Gastrocnemius medialis (tissue), 4 donors: ENCODE measurements at regions not wholly inside any gene's neighbourhood (a gene's known extent, or its start where the extent isn't known, plus 50 kb on each side); places are given as distances from the start of the nearest gene placed in this dataset.
A peak's percentile ranks its signal among the peaks of the same experiment; 100 is the strongest.

Source experiments
- ATAC-seq, 2 donors: fragments of 150-250 bp; one replicate each; pipeline ENCODE4 v1.9.1; 2016
- DNase-seq, 2 donors: peaks; one replicate each; pipeline ENCODE4 v3.0.0-alpha.2; 2019
- H3K27ac ChIP-seq, 4 donors: fragments of 200-600 bp; sonication (generic); 1 replicate in 1 of 4; 2 replicates in 3 of 4; pipeline ENCODE4 v1.5.1; 2016 to 2018; ENCODE audit warnings: mild to moderate bottlenecking in 2 of 4, moderate library complexity in 1 of 4
- H3K27me3 ChIP-seq, 3 donors: fragments of 200-600 bp; sonication (generic) in 2 of 3; 1 replicate in 1 of 3; 2 replicates in 2 of 3; pipeline versions ENCODE4 v1.5.1 to v1.6.0; 2016 to 2019; ENCODE audit warnings: mild to moderate bottlenecking in 1 of 3, moderate library complexity in 1 of 3
- H3K36me3 ChIP-seq, 2 donors: fragments of 200-600 bp; sonication (generic) in 1 of 2; one replicate each; pipeline ENCODE4 v1.5.1; 2017 to 2018
- H3K4me1 ChIP-seq, 2 donors: fragments of 200-600 bp; sonication (generic) in 1 of 2; one replicate each; pipeline ENCODE4 v1.5.1; 2016 to 2017; ENCODE audit warnings: mild to moderate bottlenecking in 2 of 2
- H3K4me3 ChIP-seq, 4 donors: fragments of 200-600 bp; sonication (generic) in 3 of 4; 1 replicate in 1 of 4; 2 replicates in 3 of 4; pipeline ENCODE4 v1.5.1; 2016 to 2019; ENCODE audit warnings: mild to moderate bottlenecking in 2 of 4
- H3K9me3 ChIP-seq, 3 donors: fragments of 200-600 bp; sonication (generic) in 2 of 3; 1 replicate in 1 of 3; 2 replicates in 2 of 3; pipeline ENCODE4 v1.5.1; 2016 to 2019
- CTCF ChIP-seq, 5 experiments: fragments of 450-650 bp in 3 of 5; fragments of 200-600 bp in 2 of 5; sonication (generic) in 2 of 5; IDR thresholded peaks in 4 of 5; conservative IDR thresholded peaks in 1 of 5; 1 replicate in 4 of 5; 2 replicates in 1 of 5; pipeline ENCODE4 v1.5.1; 2016 to 2019; ENCODE audit warnings: antibody characterized with exemption in 5 of 5, mild to moderate bottlenecking in 3 of 5, moderate library complexity in 3 of 5
- POLR2A ChIP-seq, 2 donors: fragments of 450-650 bp; IDR thresholded peaks; one replicate each; pipeline ENCODE4 v1.6.1; 2017; ENCODE audit warnings: antibody characterized with exemption in 2 of 2, mild to moderate bottlenecking in 2 of 2, moderate library complexity in 2 of 2
- in situ Hi-C, 4 donors: fragments of 200-750 bp; cut with MboI; loops; one replicate each; pipeline versions ENCODE4 v1.15.0 to v1.8.0; 2017; ENCODE audit warnings: low sequenced_read_pairs in 4 of 4
- intact Hi-C: fragments of 100-400 bp; cut with DNase I; formaldehyde crosslinking; loops from one replicate; pipeline ENCODE4 v1.15.1; 2023; ENCODE audit warnings: low total_unique reads

DNA sequence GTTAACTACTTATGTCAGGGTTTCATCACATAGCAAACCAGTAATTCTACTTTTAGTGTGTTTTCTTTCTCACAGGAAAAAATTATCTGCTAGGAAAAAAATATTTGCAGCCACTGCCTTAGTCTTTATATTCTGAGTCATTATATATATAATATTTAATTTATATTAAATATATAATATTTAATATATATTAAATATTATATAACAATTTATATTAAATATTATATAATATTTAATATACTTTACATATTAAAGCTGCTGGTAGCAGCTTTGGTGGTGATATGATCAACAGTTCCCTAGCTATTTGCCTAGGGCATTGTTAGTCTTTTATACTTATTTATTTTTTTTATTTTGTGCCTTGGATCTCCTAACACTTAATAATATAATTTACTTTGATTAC is 381.6 kb downstream of the STIM2 start:
- Histone ChIP-seq H3K27ac (no peak overlapping the region), H3K9me3 (no peaks in the 10 kb centered on the region), H3K27me3 (no peaks in the 10 kb centered on the region), H3K4me1 (no peaks in the 10 kb centered on the region), H3K4me3 (no peak overlapping the region), H3K36me3 (no peaks in the 10 kb centered on the region)
- DNase-seq (no peak), ATAC-seq (no peak)
- TF ChIP-seq CTCF (IDR thresholded peaks at IDR 0.05 in 4 of 5, conservative IDR thresholded peaks at IDR 0.05 in 1 of 5) = no peak
- no peak for TF ChIP-seq POLR2A (IDR thresholded peaks at IDR 0.05)
- in situ Hi-C loops = no loop called here
- intact Hi-C loops = no loop called here

DNA sequence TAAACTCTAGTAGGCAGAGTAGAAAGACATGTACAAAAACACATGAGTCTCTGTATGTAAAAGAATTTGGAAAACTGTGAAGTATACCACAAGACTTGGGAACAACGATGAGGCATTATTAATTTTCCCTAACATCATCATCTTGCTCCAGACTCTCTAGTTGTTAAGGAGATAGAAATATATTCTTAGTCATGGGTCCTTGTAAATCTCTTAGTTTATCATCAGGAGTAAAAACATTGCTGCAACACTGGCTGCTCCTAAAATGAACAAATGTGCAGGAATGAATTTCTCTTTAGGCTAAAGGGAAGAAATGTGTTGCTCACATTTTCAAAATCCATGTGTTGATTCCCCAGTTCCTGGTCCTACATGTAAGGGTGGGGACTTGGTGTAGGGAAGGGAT is 384.6 kb downstream of the STIM2 start:
- no peak for DNase-seq
- no peak overlapping the region for H3K4me3 ChIP-seq
- no peak for TF ChIP-seq POLR2A (IDR thresholded peaks at IDR 0.05)
- TF ChIP-seq CTCF (IDR thresholded peaks at IDR 0.05 in 4 of 5, conservative IDR thresholded peaks at IDR 0.05 in 1 of 5) = no peak
- intact Hi-C loops = no loop called here
- H3K27ac ChIP-seq = no peak overlapping the region
- no peaks in the 10 kb centered on the region for H3K9me3 ChIP-seq
- H3K27me3 ChIP-seq = no peaks in the 10 kb centered on the region
- no peaks in the 10 kb centered on the region for H3K4me1 ChIP-seq
- H3K36me3 ChIP-seq = no peaks in the 10 kb centered on the region
- ATAC-seq = no peak
- in situ Hi-C loops = no loop called here

- H3K27ac ChIP-seq = no peak overlapping the region
- in situ Hi-C loops = no loop called here
These were observed 388.2 kb downstream of the STIM2 start for GRCh38 chr4:27248829-27249228.

GRCh38 chr4:27251771-27252170 is 391.1 kb downstream of the STIM2 start:
- no peak for DNase-seq
- ATAC-seq = no peak
- H3K27ac ChIP-seq = no peak overlapping the region
- no peak overlapping the region for H3K4me3 ChIP-seq
- no peak for TF ChIP-seq POLR2A (IDR thresholded peaks at IDR 0.05)
- TF ChIP-seq CTCF (IDR thresholded peaks at IDR 0.05 in 4 of 5, conservative IDR thresholded peaks at IDR 0.05 in 1 of 5) = no peak
- in situ Hi-C loops = no loop called here
- H3K4me1 ChIP-seq = no peaks in the 10 kb centered on the region
- intact Hi-C loops = no loop called here
- no peaks in the 10 kb centered on the region for H3K36me3 ChIP-seq
- no peaks in the 10 kb centered on the region for H3K27me3 ChIP-seq
- H3K9me3 ChIP-seq = no peaks in the 10 kb centered on the region

More at GRCh38 chr4:27248829-27249228, 388.2 kb downstream of the STIM2 start:
- H3K27me3 ChIP-seq = no peaks in the 10 kb centered on the region
- H3K36me3 ChIP-seq = no peaks in the 10 kb centered on the region
- no peak for DNase-seq
- intact Hi-C loops = no loop called here
- no peaks in the 10 kb centered on the region for H3K9me3 ChIP-seq
- TF ChIP-seq POLR2A (IDR thresholded peaks at IDR 0.05) (no peak), CTCF (IDR thresholded peaks at IDR 0.05 in 4 of 5, conservative IDR thresholded peaks at IDR 0.05 in 1 of 5) (no peak)
- ATAC-seq = peak in 1 of 2 donors; percentile 39
- no peaks in the 10 kb centered on the region for H3K4me1 ChIP-seq
- H3K4me3 ChIP-seq = no peak overlapping the region

DNA sequence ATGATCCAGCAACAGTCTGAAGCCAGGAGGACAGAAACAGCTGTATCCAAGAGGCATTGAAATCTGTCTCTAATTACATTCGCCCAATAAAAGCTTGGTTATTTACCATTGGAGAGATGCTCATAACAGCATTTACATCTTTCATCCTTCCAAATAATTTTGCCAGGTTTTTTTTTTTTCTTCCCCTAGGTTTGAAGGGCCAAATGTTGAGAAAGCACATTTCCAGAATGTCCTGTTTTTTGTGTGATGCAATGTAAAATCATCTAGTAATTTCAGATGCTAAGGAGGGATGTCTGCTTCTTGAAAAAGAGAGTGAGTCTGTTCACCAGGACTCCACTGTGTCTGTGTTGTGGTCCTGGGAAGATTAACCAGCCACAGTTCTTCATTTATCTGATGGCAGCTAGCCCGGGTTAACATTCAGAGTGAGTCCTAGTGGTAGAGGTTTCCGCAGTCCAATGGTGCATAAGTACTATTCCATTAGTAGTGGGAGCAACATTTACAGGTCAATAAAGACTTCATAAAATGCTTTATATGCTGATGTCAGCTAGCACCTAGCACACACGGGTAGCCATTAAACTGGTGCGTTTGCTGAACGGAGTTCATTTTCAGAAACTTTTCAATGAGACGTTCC is 406.8 kb downstream of the STIM2 start:
- Histone ChIP-seq H3K27me3 (no peaks in the 10 kb centered on the region), H3K27ac (no peak overlapping the region), H3K4me1 (no peaks in the 10 kb centered on the region), H3K9me3 (no peaks in the 10 kb centered on the region), H3K36me3 (no peaks in the 10 kb centered on the region), H3K4me3 (no peak overlapping the region)
- intact Hi-C loops (no loop called here), in situ Hi-C loops (no loop called here)
- DNase-seq = no peak
- TF ChIP-seq CTCF (IDR thresholded peaks at IDR 0.05 in 4 of 5, conservative IDR thresholded peaks at IDR 0.05 in 1 of 5) (no peak), POLR2A (IDR thresholded peaks at IDR 0.05) (no peak)
- ATAC-seq = no peak
